SK-N-DZ (cell line): ENCODE measurements at regions not wholly inside any gene's neighbourhood (a gene's known extent, or its start where the extent isn't known, plus 50 kb on each side); places are given as distances from the start of the nearest gene placed in this dataset.

ENCODE experiments used
- DNase-seq: peaks from one replicate; pipeline ENCODE4 v3.0.0-alpha.2; 2015; ENCODE audit warnings: low spot score

DNA sequence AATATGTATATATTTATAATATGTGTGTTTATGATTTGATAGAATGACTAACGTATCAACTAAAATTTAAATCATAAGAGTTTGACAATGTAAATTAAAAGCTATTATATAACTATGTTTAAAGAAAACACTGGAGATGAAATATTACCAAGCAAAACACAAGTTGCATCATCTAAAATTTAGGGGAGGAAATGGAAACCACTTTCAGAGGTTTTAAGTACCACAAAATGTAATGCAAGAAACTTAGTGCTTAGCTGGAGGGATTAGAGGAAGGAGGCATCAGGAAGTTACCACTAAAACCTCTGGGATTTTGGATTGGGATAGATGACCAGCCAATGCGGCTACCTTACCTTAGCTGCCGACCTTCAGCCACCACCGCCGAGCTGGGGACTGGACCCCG is 1192.1 kb upstream of the PRKX start:
- no peak for DNase-seq

DNA sequence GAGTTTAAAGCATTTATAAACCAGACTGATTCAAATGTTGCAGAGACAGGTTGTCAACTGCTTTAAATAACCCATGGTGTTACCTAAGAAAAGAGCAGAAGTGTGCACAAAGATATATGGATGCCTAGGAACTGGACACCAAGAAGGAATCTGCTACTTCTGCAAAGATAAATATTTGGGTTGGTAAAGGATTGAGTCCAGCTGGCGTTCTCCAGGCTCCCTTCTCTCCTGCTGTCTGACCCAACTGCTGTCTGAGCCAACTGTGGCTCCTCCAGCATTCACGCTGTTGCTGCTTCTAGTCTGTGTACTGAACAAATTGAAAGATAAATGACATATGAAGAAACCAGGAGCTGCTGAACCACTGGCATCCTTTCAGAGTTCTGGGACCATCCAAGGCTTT is 1167.8 kb upstream of the PRKX start:
- DNase-seq = no peak

DNA sequence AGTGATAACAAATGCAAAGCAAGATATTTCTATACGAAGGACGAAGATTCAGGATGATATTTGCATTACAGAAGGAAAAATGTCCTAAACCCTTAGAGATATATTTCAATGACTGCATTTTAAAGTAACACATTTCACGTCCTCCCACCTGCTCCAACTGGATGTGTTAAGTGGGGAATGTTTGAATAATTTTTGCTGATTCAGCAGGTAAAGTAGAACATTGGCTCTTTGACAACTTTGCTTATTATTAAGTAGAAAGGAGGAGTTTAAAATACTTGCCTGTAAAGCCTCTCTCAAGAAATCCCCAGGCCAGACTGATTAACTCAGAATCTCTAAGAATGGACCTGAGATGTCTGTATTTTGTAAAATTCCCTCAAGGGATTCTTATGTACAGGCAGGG is 1165.2 kb upstream of the PRKX start:
- no peak for DNase-seq

DNA sequence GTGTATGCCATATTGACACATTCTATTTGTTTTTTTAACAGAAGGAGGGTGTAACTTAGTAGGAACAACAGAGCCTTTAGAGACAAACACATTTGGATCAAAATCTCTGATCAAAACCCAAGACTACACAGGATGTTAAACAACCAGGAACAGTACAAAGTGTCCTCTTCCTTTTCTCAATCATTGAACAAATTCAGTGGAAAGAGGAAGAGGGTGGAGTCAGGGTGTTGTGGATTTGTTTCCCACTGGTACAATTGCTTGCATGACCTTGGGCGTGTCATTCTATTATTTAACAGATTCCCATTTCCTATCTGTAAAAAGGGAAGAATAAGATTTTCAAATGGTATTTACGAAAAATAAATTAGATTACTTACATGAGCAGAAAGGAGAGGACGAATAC is 1162.8 kb upstream of the PRKX start:
- no peak for DNase-seq

DNA sequence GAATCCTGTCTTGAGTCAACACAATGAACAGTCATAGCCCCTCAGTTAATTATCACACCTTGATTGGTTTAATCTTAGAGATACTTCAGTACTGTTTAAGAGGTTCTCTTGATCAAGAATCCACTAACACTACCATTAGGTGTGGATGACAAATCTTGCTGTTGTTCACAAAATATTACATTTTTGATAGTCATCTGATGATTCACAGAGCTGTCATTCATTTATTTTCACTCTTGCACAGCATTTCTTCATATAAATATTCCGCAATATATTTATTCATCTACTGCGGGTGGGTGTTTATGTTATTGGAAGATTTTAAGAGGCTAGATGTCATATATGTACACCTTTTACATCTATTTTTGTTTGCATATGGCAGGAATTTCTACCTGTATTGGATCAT is 1138.1 kb upstream of the PRKX start:
- no peak for DNase-seq

DNA sequence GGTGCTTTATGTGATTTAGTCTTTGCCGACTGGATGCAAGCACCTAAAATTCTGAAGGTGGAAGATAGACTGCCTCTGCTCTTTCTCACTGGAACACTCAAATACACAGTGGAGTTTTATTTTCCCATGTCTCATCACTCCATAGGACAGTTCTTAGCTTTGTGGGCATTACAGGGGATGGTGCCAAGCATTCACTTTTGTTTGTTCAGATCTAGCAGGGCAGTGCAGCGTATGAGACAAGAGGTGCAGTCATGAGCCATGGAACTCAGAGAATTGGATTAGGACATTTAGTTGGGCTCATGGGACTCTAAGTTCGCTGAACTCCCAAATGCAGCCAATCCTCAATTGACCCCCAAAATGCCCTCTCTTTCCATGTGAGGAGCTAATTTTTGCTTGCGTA is 1136.9 kb upstream of the PRKX start:
- no peak for DNase-seq

DNA sequence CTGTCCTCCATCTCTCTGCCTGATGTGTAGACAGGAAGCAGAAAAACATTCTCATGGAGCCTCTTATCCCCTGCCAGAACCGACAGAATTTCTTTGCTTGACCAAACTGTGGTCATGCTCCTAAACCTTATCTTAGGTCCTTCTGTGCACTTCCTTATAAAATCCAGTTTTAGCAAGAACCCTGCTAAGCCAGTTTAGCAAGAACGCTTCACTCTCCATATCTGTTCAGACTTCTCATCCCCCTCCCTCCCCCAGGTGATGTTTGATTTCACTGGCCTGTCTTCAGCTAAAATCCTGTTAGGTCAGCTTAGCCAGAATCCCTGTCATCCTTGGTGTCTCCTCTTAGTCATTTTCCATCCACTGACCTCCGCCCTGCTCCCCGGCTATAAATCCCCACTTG is 1130.9 kb upstream of the PRKX start:
- no peak for DNase-seq

DNA sequence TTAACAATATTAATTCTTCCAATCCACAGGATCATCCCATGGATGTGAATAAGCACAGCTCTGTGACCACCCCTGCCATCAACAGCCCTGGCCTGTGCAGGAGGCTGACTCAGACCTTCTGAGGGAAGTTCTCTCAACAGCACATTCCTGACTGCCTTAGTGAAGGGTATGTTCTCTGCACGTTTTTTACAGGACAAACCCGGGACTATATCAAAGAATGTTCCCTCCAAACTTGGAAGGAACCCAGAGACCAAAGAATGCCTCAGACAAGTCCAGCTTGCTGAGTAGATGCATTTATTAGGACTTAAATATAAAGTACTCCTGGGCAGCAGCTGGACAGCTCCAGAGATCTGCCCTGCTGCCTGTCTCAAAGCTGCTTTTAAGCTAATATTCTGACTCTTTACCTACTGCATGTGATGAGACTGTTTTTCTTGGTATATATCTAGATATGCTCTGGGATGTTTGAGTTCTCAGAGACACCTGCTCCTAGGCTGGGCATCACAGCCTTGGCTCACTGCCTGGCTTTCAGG is 1127.8 kb upstream of the PRKX start:
- DNase-seq = no peak

DNA sequence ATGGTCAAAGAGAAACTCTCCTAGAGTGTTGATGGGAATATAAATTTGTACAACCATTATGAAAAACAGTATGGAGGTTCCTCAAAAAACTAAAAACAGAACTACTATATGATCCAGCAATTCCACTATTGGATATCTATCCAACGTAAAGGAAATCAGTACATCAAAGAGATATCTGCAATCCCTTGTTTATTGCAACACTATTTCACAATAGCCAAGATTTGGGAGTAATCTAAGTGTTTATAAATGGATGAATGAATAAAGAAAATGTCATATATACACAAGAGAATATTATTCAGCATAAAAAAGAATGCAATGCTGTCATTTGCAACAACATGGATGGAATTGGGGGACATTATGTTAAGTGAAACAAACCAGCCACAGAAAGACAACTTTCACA is 1118.1 kb upstream of the PRKX start:
- no peak for DNase-seq

DNA sequence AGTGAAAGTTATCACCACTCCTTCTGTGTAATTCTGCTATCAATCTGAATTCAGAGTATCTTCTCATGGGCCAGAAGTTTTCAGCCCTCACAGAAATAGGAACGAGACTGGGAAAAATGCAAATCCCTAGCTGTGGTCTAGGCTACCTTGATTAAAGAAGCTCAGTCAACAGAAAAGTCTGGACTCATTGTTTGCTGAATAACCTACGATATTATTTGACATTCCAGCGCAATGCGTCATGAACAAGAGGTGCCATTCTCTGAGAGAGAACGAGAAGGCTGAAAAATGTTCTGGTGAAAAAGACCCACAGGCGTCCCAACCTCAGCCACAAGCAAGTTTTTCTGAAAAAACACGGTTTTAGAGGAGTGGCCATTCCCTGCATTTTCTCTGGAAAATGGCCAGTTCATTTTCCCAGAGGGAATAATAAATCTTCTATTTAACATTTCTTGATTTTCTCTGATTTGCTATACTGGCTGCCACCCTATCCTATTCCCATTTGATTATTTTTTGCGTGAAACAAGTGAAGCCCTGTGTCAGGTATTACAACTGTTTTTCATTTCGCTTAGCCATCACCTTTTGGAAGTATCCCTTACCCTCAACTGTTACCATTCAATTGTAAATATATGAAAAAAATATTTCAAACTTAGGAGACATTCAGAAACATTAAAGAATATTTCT is 1117.6 kb upstream of the PRKX start:
- no peak for DNase-seq

DNA sequence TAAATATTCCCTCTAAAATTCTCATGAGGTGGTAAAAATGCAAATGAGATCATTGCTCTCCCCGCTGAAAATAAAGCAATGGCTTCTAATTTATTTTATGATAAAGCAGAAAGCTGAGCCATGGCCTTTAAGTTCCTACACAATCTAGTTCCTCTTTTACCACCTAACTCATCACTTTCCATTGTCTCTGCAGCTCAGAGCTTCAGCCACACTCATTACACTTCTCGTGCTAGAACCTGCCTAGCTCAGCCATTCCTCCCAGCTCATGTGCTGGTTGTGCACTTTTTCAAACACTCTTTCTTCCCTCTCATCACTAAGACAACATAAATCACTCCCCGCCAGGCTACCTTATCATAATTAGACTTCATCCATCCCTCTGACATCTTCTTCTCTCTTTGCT is 1112.1 kb upstream of the PRKX start:
- DNase-seq = no peak

DNA sequence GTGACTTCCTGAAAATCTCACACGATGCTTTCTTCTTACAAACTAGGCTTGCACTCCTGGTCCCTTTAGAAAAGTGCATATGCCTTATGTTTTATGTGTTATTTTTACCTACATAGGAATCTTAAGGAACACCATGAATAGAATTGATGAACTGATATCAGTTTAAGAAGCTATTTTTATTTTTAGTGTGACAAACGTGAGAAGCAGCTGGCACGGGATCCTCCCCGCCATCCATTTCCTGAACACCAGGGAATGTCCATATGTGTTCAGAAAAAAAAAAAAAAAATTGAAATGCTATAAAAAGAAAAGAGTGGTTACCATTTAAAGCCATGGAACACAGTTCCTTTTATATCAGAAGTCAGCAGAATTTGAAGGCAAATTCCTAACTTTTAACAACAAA is 1096.1 kb upstream of the PRKX start:
- no peak for DNase-seq

DNA sequence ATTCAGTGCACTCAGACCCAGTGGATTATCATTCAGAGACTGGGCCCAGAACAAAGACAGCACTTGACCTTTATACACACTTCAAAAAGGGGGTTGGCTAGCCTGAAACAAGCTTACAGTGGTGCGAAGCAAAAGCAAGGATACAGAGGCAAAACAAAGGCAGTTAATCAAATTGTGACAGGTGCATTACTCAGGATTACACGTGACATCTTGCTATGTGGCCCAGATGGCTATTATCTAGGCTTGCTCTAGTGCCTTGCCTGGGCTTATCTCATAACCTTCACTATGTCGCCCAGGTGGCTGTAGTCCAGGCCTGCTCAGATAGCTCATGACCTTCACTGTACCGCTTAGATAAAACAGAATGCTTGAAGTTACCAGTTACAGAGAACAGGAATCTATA is 1092.1 kb upstream of the PRKX start:
- DNase-seq = peak; percentile 1

DNA sequence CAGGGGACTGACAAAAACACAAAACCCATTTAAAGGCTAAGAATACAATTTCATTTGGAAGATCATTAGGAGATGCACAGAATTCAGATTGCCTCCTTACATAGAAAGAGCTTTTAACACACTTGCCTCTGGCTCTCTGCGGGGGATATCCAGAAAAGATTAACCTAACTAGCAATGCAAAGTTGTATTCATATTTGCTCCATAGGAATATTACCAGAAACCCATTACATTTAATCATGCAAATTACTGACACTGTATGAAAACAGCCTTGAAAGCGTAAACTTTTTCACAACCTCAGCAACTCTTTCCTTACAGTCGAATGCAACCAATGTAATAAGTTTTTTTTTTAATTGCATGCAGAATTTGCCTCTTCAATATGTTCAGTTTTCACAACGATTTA is 1087.3 kb upstream of the PRKX start:
- DNase-seq = no peak

DNA sequence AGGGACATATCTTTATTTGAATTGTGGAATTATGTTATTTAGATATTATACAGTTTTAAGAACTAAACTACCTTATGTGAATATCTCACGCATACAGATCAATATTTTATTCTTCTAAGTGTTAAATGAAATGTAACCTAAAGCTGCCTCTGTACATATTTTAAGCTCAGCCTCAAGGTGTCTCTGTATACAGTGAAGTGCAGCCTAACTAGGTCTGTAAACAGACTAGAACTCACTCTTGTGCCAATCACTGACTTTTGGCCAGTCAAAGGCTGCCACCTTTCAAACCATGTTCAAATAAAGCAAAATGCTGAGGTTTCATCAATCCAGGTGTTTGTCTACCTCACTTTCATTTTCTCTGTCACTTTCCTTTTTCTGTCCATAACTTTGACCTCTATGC is 1074.5 kb upstream of the PRKX start:
- DNase-seq = no peak

DNA sequence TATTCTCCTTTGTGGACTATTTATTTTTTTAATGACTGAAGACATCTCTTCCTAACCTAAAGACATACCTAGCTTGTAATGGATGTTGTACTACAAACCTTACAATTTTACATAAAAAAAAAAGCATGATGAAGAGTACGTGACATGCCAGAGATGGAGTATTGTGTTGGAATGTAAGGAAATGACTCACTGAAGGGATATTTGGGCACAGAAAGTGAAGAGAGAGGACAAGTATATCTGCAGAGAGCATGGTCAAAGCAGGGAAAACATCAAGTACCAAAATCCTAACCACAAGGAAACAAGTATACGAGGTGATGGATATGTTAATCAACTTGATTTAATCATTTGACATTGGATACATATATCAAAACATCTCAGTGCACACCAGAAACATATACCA is 1051.4 kb upstream of the PRKX start:
- no peak for DNase-seq

DNA sequence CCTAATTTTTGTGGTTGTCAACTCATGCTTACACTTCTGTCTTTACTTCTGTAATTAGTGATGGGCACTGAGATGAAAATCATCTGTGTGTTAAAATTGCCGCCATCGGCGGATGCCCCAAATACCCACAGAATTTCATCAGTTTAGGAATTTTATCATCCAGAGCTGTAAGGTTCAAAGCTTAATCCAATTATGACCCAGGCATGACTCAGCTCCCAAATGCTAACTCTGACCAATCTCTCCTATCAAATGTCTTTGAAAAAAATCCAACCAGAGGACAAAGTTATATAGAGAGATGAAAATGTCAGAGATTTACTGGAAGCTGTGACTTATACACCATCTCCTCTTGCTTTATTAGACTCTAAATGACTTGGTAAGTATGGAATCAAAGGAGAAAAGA is 1048.7 kb upstream of the PRKX start:
- DNase-seq = no peak

DNA sequence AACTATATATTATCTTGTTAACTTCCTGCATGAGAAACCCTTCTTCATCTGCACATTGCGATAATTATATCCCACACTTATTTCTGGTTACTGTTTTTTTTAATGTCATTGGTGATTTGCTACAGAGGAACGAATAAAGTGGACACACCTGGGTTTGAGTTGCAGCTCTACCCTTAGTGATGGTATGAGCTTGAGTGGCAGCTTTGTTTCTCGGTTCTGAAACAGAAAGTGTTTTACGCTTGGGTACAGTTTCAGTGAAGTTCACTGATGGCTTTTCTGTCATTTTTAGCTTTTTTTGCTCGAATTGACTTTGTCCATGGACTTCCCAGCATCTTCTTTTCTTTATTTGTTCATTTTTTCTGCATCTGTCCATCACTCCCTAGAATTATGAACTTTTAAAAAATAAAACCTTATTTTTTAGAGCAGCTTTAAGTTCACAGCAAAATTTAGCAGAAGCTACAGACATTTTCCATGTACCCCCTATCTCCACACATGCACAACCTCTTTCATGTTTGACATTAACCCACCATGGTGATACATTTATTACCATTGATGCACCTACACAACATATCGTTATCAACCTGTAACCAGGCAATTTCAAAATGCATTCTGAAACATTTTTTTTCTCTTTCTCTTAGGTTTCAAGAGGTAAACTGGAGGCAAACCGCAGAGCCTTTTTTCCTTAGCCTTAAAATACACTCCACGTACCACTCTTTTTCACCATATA is 1041.6 kb upstream of the PRKX start:
- DNase-seq = no peak

DNA sequence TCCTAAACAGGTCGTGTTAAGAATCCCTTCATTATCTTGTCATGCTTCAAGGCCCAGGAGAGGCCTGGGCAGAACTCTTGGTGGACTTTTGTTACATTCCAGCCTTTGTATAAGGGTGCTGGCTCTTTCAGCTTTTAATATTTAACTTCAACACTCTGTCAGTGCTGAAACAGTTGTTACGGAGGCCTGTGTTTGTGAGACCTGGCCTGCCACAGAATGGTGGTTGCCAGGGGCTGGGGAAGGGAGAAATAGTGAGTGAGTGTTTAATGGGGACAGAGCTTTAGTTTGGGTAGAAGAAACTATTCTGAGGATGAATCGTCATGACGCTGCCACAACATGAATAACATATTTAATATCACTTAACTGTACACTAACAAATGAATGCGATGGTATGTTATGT is 1027.6 kb upstream of the PRKX start:
- no peak for DNase-seq

DNA sequence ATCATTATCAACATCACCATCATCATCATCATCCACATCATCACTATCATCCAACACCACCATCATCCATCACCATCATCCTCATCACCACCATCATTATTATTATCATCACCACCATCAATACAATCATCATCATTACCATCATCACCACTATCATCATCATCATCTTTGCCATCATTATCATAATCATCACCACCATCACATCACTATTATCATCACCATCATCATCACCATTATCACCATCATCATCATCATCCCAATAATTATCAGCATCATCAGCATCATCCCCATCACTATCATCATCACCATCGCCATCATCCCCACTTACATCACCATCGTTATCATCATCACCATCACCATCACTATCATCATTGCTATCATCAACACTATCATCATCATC is 1021.9 kb upstream of the PRKX start:
- no peak for DNase-seq

DNA sequence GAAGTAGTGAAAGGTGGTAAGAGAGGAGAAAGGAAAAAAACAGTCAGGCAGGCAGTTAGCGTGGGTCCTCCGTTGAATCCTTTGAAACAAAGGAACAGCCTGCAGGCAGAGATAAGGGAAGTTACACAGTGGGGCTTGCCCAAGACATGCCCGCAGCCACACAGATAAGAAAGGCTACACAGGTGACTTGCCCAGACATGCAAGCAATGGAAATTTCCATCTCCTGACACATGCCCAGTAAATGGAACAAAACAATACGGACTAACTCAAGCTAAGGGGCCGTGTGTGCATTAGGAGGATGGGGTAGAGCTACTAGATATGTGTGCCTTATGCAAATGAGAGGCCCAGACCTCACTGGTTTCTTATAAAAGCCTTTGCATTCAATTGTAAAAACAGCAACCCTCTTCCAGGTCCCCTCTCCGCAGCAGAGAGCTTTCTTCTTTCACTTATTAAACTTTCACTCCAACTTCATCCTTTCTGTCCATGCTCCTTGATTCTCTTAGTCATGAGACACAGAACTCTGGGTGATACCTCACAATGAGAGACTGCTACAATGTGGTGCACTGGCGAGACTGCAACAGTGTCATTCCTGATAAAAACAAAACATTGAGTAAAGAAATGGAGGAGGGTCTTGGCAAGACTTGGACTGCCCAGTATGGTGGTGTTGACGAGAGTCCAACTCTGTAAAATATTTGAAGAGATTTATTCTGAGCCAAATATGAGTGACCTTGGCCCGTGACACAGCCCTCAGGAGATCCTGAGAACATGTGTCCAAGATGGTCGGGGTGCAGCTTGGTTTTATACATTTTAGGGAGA is 997.4 kb upstream of the PRKX start:
- DNase-seq = no peak

DNA sequence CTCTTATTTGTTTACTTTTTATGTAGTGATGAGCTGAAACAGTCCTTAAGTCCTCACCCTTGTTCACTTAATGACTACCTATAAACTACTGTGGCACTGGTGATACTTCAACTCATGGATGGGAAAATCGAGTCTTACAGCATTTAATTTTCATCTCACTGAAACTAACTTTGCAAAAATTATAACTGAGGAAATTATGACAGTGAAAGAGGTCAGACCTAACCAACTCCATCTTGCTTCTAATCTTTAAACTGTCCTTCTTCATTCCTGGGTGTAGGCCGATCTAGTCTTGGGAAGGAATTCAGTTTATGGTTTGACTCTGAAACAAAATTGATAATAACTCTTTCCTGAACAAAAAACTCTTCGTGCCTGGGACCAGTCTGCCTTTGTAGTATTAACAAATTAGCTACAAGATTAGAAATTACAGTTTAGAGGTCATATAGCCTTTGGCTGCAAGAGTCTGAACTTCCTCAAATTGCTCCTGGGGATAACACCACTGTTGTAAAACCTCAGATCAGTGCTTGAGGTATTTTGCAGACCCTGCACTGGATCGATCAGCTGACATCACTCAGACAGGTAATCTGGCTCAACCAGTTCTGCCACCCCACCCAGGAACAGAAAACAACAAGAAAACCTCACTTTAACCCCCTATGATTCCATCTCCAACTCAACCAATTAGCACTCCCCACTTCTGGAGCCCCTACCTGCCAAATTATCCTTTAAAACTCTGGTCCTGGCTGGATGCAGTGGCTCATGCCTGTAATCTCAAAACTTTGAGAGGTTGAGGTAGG is 995.7 kb upstream of the PRKX start:
- no peak for DNase-seq
